ENCODE measurements at regions not wholly inside any gene's neighbourhood (a gene's known extent, or its start where the extent isn't known, plus 50 kb on each side); places are given as distances from the start of the nearest gene placed in this dataset.

- no peak overlapping the region for H3K4me3 ChIP-seq (ENCODE audit: low read depth, low read length)
- TF ChIP-seq CTCF (IDR thresholded peaks at IDR 0.05; ENCODE audit: low read depth, low read length, missing control alignments), result no peak
- no peak for DNase-seq (ENCODE audit: low read depth)
Measured at GRCh38 chr6:164166515-164166914, 752.0 kb downstream of the QKI start.

DNA sequence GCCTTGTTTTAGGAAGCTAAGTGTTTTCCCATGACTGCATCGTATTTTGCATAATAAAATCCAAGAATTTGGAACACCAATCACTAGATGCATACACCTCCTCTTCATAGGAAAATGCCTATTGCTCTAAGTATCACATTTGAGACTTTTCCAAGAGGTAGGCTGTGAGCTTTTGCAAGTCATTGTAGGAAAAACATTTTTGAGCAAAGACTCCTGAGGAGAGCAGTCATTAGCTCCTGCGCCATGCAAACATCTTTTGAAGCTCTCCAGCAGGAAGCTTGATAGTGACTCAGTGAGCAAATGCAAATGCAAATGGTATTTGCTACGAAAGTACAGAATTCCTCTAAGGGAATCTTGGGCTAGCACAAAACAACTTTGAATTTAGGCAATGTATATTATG, 750.4 kb downstream of the QKI start:
- H3K4me3 ChIP-seq (ENCODE audit: low read depth, low read length), result no peak overlapping the region
- TF ChIP-seq CTCF (IDR thresholded peaks at IDR 0.05; ENCODE audit: low read depth, low read length, missing control alignments), result no peak

GRCh38 chr6:164163239-164163638, 748.7 kb downstream of the QKI start:
- no peak for DNase-seq (ENCODE audit: low read depth)
- no peak for TF ChIP-seq CTCF (IDR thresholded peaks at IDR 0.05; ENCODE audit: low read depth, low read length, missing control alignments)
- H3K4me3 ChIP-seq (ENCODE audit: low read depth, low read length), result no peak overlapping the region

More for the DNA sequence above, 750.4 kb downstream of the QKI start:
- no peak for DNase-seq (ENCODE audit: low read depth)

DNA sequence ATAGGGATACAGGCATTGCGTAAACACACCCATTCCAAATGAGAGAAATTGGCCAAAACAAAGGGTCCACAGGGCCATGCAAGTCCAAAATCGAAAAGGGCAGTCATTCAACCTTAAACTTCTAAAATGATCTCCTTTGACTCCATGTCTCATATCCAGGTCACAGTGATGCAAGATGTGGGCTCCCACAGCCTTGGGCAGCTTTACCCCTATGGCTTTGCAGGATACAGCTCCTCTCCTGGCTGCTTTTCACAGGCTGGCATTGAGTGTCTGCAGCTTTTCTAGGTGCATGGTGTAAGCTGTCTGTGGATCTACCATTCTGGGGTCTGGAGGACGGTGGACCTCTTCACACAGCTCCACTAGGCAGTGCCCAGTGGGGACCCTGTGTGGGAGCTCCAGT, 744.5 kb downstream of the QKI start:
- H3K4me3 ChIP-seq (ENCODE audit: low read depth, low read length), result no peak overlapping the region
- no peak for TF ChIP-seq CTCF (IDR thresholded peaks at IDR 0.05; ENCODE audit: low read depth, low read length, missing control alignments)
- no peak for DNase-seq (ENCODE audit: low read depth)

GRCh38 chr6:164154588-164154987, 740.1 kb downstream of the QKI start:
- no peak for DNase-seq (ENCODE audit: low read depth)
- H3K4me3 ChIP-seq (ENCODE audit: low read depth, low read length), result no peak overlapping the region
- TF ChIP-seq CTCF (IDR thresholded peaks at IDR 0.05; ENCODE audit: low read depth, low read length, missing control alignments), result no peak

DNA sequence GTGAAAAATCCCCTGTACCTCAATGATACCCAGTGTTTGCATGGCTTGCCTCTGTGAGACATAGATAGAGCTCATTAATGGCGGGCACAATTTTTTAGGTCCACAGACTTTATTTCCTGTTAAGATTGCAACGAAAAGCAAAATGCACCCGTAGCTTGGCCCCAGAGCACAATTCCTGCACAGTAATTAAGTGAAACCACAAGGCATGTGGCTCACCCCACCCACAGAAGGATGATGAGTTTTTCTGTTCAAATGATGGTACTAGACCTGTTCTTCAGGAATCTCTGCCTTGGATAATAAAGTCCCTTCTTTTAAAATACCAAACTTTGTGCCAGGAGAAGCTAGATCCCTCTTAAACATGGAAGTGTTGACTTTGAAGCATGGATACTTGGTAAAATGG, 738.1 kb downstream of the QKI start:
- H3K4me3 ChIP-seq (ENCODE audit: low read depth, low read length), result no peak overlapping the region
- TF ChIP-seq CTCF (IDR thresholded peaks at IDR 0.05; ENCODE audit: low read depth, low read length, missing control alignments), result no peak
- DNase-seq (ENCODE audit: low read depth), result no peak

DNA sequence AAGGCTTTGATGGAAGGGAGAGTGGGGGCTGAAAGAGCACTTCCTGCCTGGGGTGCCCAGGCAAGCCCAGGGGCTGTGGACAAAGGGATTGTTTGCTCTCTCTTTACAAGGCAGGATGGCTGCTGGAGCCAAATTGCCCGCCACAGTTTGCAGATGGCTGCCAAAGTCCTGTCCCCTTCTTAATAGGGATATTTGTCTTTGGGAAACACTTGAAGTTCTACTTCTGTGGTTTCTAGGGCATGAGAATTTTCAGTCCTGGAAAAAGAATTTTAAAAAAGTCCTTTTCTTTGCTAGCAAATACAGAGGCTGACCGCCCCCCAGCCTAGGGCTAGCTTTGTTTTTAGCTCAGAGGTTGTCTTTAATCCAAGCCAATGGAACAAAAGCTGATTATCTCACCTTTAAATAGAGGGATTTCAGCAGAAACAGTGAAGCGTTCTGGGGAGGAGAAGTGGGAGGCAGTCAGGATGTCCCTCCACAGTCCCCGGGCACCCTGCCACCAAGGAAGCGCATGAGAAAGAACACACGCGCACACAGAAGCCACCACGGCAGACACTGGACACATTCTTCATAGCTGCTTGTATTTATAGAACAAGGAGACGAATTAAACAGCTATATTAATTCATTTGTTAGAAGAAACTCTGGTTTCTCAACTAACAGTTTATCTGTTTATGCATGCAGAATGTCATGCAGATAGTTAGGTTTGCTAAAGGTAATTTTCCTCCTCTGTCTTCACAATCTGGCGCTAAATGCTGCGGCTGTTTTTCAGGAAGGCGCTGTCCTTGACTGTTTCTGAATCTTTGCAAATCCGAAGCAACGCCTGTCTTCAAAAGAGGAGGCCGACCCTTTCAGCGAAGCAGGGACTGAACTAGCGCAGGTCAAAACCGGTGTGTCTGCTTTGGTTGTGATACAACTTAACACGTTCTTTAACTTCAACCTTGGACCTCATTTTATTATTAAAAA, 736.9 kb downstream of the QKI start:
- no peak for TF ChIP-seq CTCF (IDR thresholded peaks at IDR 0.05; ENCODE audit: low read depth, low read length, missing control alignments)
- DNase-seq (ENCODE audit: low read depth), result no peak
- H3K4me3 ChIP-seq (ENCODE audit: low read depth, low read length), result no peak overlapping the region

Data from GM12864 (cell line).